ACC112 (cell line): ENCODE measurements at regions not wholly inside any gene's neighbourhood (a gene's known extent, or its start where the extent isn't known, plus 50 kb on each side); places are given as distances from the start of the nearest gene placed in this dataset.

Experiments used
- H2AFZ ChIP-seq: fragments of 200-600 bp; sonication (generic); one replicate; pipeline ENCODE4 v1.6.0; 2017; ENCODE audit warnings: antibody characterized with exemption, low read length; ENCODE audit not compliant: unreplicated experiment
- H3K27ac ChIP-seq: fragments of 200-600 bp; sonication (generic); 2 replicates; pipeline ENCODE4 v1.5.1; 2014; ENCODE audit warnings: low read depth, mild to moderate bottlenecking, antibody characterized with exemption, low read length, moderate library complexity
- H3K27me3 ChIP-seq: fragments of 200-600 bp; sonication (generic); 2 replicates; pipeline ENCODE4 v1.6.1; 2014; ENCODE audit warnings: mild to moderate bottlenecking, antibody characterized with exemption, low read length, moderate library complexity, mixed read lengths; ENCODE audit not compliant: insufficient read depth
- H3K36me3 ChIP-seq: fragments of 200-600 bp; sonication (generic); 2 replicates; pipeline ENCODE4 v1.6.1; 2016; ENCODE audit warnings: mild to moderate bottlenecking, antibody characterized with exemption, low read length, moderate library complexity, mixed read lengths; ENCODE audit not compliant: insufficient read depth
- H3K4me1 ChIP-seq: fragments of 200-600 bp; sonication (generic); one replicate; pipeline ENCODE4 v1.6.1; 2016; ENCODE audit warnings: low read length, mixed read lengths; ENCODE audit not compliant: insufficient read depth, unreplicated experiment, control insufficient read depth
- H3K4me3 ChIP-seq: fragments of 200-600 bp; sonication (generic); 2 replicates; pipeline ENCODE4 v1.5.1; 2014; ENCODE audit warnings: mild to moderate bottlenecking, low read depth, low read length
- H3K79me2 ChIP-seq: fragments of 200-600 bp; sonication (generic); one replicate; pipeline ENCODE4 v1.6.0; 2016; ENCODE audit warnings: low read length; ENCODE audit not compliant: control insufficient read depth, unreplicated experiment, insufficient read depth

DNA sequence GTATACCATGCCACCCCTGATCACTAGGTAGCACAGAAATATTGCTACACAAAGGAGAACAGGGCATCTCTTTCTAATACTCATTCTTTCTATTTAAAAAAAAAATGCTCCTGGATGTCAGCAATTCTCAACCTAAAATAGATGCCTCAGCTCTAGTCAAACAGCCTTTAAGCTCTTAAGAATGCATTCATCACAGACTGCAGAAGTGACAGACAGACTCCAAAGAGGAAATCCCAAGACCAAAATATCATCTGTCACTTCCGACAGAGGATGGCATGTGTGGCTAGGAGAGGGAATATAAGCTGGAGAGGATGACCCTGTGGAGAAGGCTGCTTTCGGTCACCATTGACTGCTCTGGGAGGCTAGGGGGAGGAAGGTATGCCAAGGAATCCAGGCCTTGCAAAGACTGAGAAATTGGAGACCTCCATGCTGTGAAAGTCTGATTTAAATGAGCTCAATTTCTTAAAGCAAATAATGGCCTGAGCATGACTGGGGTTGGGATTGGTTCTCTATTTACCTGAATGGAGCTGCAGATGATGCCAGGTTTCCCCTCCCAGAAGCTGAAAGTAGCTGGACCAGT lies 277.4 kb downstream of the BRINP2 start:
- no peaks in the 10 kb centered on the region for H3K4me1 ChIP-seq
- H3K79me2 ChIP-seq: no peaks in the 10 kb centered on the region

DNA sequence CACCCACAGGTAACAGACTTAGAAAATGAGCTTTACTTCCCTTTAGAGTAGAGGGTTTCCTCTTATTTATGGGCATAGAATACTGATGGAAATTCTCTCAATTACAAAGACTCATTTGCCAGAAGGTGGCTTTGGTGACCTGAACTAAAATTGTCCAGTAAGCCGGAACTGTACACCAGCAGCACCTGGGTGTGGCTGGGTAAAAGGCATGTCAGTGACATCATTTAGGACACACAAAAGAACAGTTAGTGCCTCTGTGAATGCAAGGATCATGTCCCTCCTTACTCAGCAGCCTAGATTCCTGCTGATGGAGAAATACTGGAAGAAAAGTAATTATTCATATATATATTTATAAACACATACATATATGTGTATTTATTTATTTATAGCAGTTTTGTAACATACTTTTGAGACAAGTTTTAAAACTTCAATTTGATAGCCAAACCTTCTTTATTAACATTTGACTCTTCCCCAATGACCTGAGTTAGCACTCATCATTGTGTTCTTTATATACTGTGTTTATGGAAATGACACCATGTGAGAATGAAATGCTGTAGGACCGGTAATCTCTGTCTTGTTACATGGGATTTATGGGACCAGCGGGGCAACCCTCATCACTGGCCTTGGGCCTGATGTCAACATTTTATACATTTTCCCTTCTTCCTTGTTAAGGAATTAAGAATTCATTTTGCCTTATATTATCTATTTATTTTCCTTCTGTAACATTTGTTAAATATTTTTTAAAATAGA lies 274.4 kb downstream of the BRINP2 start:
- Histone ChIP-seq H3K4me1 (no peaks in the 10 kb centered on the region), H3K27me3 (peaks cover 5% of the 10 kb centered on the region; the same call in 1 of the 2 replicates), H3K36me3 (no peaks in the 10 kb centered on the region), H2AFZ (no peak overlapping the region), H3K79me2 (no peaks in the 10 kb centered on the region), H3K27ac (no peak overlapping the region), H3K4me3 (no peak overlapping the region)

More for the DNA sequence above, 277.4 kb downstream of the BRINP2 start:
- Histone ChIP-seq H2AFZ (no peak overlapping the region), H3K4me3 (no peak overlapping the region), H3K27me3 (peaks cover 5% of the 10 kb centered on the region; the same call in 1 of the 2 replicates), H3K27ac (no peak overlapping the region), H3K36me3 (no peaks in the 10 kb centered on the region)

DNA sequence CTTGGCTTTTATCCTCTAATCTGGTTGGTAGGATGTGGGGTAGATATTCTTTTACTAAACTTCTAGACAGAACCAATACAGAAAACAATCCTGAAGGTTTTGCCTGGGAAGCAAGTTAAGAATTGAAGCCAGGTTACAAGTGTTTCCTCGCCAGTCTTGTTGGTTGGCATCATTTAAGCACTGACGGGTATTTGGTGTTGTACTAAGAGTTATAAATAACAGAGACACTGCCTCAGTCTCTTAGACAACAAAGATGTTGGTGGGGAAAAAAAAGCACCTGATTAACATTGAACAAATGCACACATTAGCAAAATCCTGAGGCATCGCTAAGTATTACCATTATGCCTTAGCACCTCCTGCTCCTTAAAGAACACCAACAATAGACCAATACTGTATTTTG lies 272.2 kb downstream of the BRINP2 start:
- no peak overlapping the region for H3K27ac ChIP-seq
- H3K4me3 ChIP-seq: no peak overlapping the region
- no peaks in the 10 kb centered on the region for H3K4me1 ChIP-seq
- no peak overlapping the region for H2AFZ ChIP-seq
- no peaks in the 10 kb centered on the region for H3K36me3 ChIP-seq
- H3K27me3 ChIP-seq: peaks cover 5% of the 10 kb centered on the region; the same call in 1 of the 2 replicates
- H3K79me2 ChIP-seq: no peaks in the 10 kb centered on the region

DNA sequence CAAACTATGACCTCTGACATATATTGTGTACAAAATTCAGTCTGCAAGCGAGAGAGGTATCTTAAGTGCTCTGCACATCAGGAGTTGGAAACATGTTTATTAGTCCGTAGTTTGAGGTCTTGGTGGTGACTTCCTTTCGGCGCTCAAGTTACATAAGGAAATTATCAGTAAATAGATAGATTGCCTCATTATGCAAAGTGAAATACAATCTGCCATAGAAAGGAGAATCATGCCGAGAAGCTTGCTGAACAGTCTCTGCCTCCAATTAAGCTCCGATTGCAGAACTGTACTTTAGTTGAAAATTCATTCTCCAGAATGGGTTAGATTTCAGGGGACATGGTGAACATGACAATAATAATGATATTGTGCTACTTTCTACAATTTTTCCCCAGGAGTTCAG lies 271.8 kb downstream of the BRINP2 start:
- H3K27ac ChIP-seq: no peak overlapping the region
- no peaks in the 10 kb centered on the region for H3K4me1 ChIP-seq
- H2AFZ ChIP-seq: no peak overlapping the region
- H3K4me3 ChIP-seq: no peak overlapping the region
- peaks cover 5% of the 10 kb centered on the region; the same call in 1 of the 2 replicates for H3K27me3 ChIP-seq
- H3K79me2 ChIP-seq: no peaks in the 10 kb centered on the region
- H3K36me3 ChIP-seq: no peaks in the 10 kb centered on the region

DNA sequence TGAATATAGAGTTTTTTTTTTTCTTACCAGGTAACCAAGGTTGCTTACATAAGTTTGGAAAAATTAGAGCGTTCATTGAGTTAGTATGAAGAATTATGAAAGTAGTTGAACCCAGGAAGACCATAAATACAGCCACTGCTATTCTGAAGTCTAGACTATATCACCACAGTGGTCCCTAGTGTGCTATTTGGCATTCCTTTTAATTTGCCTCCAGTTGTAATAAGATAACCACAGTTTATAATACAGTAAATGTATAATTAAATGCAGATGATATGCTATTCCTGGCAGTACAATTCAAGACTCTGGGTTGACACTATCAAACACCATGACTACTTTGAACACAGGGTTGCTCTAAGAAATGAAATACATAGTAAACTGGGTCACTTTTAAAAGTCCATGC lies 270.5 kb downstream of the BRINP2 start:
- H3K4me3 ChIP-seq: no peak overlapping the region
- no peak overlapping the region for H3K27ac ChIP-seq
- H3K4me1 ChIP-seq: no peaks in the 10 kb centered on the region
- H3K36me3 ChIP-seq: no peaks in the 10 kb centered on the region
- no peak overlapping the region for H2AFZ ChIP-seq
- no peaks in the 10 kb centered on the region for H3K79me2 ChIP-seq
- peaks cover 5% of the 10 kb centered on the region; the same call in 1 of the 2 replicates for H3K27me3 ChIP-seq

DNA sequence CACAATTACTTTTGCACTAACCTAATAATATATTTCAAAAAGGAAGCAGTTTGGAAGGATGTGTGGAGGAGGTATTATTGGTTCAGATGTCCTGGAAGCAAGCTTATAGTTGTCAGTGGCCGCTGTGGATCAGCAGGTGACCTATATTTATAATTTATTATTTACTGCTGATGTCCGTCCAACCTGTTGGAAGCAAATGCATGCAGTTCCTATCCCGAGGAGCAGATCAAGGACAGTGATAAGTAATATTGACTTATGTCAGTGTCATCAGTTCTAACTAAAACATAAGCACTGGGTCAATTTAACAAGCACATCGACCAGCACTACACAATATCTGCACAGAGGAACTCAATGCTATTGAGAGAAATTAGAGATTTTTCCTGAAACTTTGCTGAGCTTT lies 270.1 kb downstream of the BRINP2 start:
- Histone ChIP-seq H3K4me1 (no peaks in the 10 kb centered on the region), H3K4me3 (no peak overlapping the region), H3K79me2 (no peaks in the 10 kb centered on the region), H3K36me3 (no peaks in the 10 kb centered on the region), H3K27me3 (peaks cover 5% of the 10 kb centered on the region; the same call in 1 of the 2 replicates), H2AFZ (no peak overlapping the region), H3K27ac (no peak overlapping the region)

DNA sequence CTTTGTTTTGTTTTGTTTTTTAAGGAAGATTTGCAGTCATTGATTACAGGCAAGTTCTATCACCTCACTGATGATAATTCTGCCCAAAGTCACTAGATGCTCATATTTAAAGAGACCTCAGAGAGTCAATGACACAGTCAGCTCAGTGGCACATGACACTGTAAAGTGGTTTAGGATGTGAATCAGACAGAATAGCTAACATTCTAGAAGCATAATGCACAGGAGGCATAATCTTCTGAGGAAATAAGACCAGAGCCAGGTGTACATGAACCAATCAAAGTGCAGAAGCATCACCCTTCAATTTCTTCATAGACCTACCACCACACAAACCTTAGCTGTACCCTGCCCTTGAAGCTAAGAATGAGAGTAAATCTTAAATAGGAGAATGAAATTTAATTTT lies 268.5 kb downstream of the BRINP2 start:
- Histone ChIP-seq H2AFZ (no peak overlapping the region), H3K27me3 (peaks cover 5% of the 10 kb centered on the region; the same call in 1 of the 2 replicates), H3K4me3 (no peak overlapping the region), H3K4me1 (no peaks in the 10 kb centered on the region), H3K79me2 (no peaks in the 10 kb centered on the region), H3K36me3 (no peaks in the 10 kb centered on the region), H3K27ac (no peak overlapping the region)

DNA sequence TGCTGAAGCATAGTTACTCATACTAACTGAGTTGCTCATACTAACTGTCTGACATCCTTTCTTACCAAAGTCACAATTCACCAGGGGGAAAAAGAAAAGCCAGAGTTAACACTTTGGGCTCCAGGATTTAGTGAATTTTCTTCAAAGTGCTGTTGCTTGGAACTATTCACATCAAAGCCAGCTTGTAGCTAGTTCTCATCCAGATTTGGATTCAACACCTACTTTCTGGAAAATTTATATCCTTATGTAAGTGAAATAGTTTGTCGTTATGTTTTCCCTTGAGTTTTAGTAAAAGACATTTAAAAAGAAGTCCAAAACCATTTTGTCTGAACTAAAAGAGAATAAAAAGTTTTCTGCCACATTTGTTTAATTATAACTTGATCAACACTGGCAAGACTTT lies 264.6 kb downstream of the BRINP2 start:
- no peaks in the 10 kb centered on the region for H3K4me1 ChIP-seq
- no peak overlapping the region for H3K27ac ChIP-seq
- no peak overlapping the region for H3K4me3 ChIP-seq
- no peaks in the 10 kb centered on the region for H3K36me3 ChIP-seq
- H3K79me2 ChIP-seq: no peaks in the 10 kb centered on the region
- peaks cover 2% of the 10 kb centered on the region; the same call in 1 of the 2 replicates for H3K27me3 ChIP-seq
- H2AFZ ChIP-seq: no peak overlapping the region

DNA sequence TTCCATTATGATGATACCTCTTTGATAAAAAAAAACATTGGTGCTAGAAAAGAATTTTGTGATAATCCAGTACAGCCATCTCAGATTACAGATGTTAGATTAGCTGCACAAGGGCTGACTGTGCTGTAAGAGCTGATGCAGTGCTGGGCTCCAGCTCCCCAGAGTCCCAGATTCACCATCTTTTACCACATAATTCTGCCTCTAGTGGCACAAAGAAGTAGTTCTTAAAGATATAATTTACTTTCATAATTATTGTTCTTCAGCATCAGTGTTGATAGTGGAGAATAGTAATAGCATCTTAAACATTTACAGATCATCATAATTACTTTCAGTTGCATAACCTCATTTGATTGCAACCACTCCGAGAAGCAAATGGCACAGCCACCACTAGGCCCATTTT lies 262.1 kb downstream of the BRINP2 start:
- Histone ChIP-seq H3K4me1 (no peaks in the 10 kb centered on the region), H3K36me3 (no peaks in the 10 kb centered on the region), H3K79me2 (no peaks in the 10 kb centered on the region), H3K4me3 (no peak overlapping the region), H3K27me3 (peaks cover 4% of the 10 kb centered on the region; the same call in 1 of the 2 replicates), H3K27ac (no peak overlapping the region), H2AFZ (no peak overlapping the region)

DNA sequence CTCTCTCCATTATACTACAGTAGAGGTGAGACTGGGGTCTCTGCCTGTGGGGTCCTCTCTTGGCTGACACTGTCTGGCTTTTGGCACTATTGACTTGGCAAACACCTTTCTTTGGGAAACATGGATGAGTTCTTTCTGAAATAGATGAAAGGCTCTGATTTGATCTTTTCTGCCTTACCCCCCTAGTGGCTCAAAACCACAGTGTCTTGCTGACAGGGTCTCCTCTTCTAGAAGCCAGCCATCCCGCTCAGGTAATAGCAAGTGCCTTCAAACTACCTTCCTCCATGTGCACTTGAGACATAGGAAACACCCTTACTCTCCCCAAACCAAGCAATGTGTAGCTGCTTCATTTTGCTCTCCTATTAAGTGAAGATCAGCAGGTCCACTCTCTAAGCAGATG lies 260.4 kb downstream of the BRINP2 start:
- Histone ChIP-seq H3K27me3 (peaks cover 4% of the 10 kb centered on the region; the same call in 1 of the 2 replicates), H3K36me3 (no peaks in the 10 kb centered on the region), H3K27ac (no peak overlapping the region), H3K4me3 (no peak overlapping the region), H2AFZ (no peak overlapping the region), H3K4me1 (no peaks in the 10 kb centered on the region), H3K79me2 (no peaks in the 10 kb centered on the region)

DNA sequence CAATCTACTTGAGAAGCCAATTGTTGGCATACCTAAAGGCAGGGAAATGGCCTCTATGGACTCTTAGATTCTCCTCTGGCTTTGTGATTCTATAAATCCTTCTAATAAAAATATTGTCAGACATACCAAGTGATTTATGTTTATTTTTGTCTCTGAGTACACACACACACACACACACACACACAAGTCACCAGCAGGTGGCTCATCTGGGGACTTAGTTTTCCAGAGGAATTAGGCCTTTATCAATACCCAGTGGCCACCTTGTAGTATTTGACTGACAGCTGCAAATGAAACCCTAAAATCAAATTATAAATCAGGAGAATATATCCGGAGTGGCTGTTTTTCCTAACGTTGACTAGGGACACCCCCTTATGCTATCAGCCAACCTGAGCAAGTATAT lies 258.5 kb downstream of the BRINP2 start:
- H2AFZ ChIP-seq: no peak overlapping the region
- no peaks in the 10 kb centered on the region for H3K36me3 ChIP-seq
- H3K27me3 ChIP-seq: peaks cover 4% of the 10 kb centered on the region; the same call in 1 of the 2 replicates
- no peak overlapping the region for H3K27ac ChIP-seq
- no peak overlapping the region for H3K4me3 ChIP-seq
- no peaks in the 10 kb centered on the region for H3K79me2 ChIP-seq
- no peaks in the 10 kb centered on the region for H3K4me1 ChIP-seq
